Testis (tissue), 2 donors: ENCODE measurements at regions not wholly inside any gene's neighbourhood (a gene's known extent, or its start where the extent isn't known, plus 50 kb on each side); places are given as distances from the start of the nearest gene placed in this dataset.

ENCODE experiments used
- DNase-seq: peaks from one replicate; pipeline ENCODE4 v3.0.0-alpha.2; 2019
- H3K27ac ChIP-seq, 2 donors: fragments of 200-600 bp; sonication (generic); one replicate each; pipeline ENCODE4 v1.5.1; 2019
- H3K27me3 ChIP-seq: fragments of 200-600 bp; sonication (generic); one replicate; pipeline ENCODE4 v1.5.1; 2019
- H3K36me3 ChIP-seq: fragments of 200-600 bp; sonication (generic); one replicate; pipeline ENCODE4 v1.5.1; 2017; ENCODE audit warnings: low read depth; ENCODE audit errors: missing control alignments
- H3K4me1 ChIP-seq: fragments of 200-600 bp; sonication (generic); one replicate; pipeline ENCODE4 v1.5.1; 2019
- H3K4me3 ChIP-seq, 2 donors: fragments of 200-600 bp; sonication (generic); one replicate each; pipeline ENCODE4 v1.5.1; 2017 to 2019
- H3K9me3 ChIP-seq: fragments of 200-600 bp; sonication (generic); one replicate; pipeline ENCODE4 v1.5.1; 2017
- CTCF ChIP-seq, 3 experiments: fragments of 450-650 bp in 2 of 3; fragments of 200-600 bp in 1 of 3; sonication (generic) in 1 of 3; IDR thresholded peaks; one replicate each; pipeline ENCODE4 v1.5.1; 2016 to 2019; ENCODE audit warnings: antibody characterized with exemption in 3 of 3, mild to moderate bottlenecking in 2 of 3, moderate library complexity in 1 of 3
- POLR2A ChIP-seq: fragments of 450-650 bp; IDR thresholded peaks from one replicate; pipeline ENCODE4 v1.6.1; 2017; ENCODE audit warnings: antibody characterized with exemption, mild to moderate bottlenecking, moderate library complexity
- WGBS, 2 donors: methylation state at CpG; one replicate each; pipeline ENCODE4 v1.1.5; 2018; 5-methylcytosine and 5-hydroxymethylcytosine counted together
- intact Hi-C: fragments of 100-400 bp; cut with DNase I; formaldehyde crosslinking; loops from one replicate; pipeline ENCODE4 v1.15.1; 2023; ENCODE audit warnings: low total_unique reads

GRCh38 chr6:6752129-6752528, 163.6 kb downstream of the LY86 start:
- intact Hi-C loops, result no loop called here
- WGBS, 2 donors, result 67 to 83% methylated on average over 1 to 4 of the region's 4 CpGs
- no peaks in the 10 kb centered on the region for H3K36me3 ChIP-seq
- H3K27me3 ChIP-seq, result no peaks in the 10 kb centered on the region
- no peak overlapping the region for H3K27ac ChIP-seq
- peaks cover 40% of the 10 kb centered on the region for H3K4me1 ChIP-seq
- TF ChIP-seq CTCF (IDR thresholded peaks at IDR 0.05), result no peak
- no peak for TF ChIP-seq POLR2A
- H3K9me3 ChIP-seq, result no peaks in the 10 kb centered on the region
- no peak for DNase-seq
- no peak overlapping the region for H3K4me3 ChIP-seq

GRCh38 chr6:6753301-6753700, 164.8 kb downstream of the LY86 start:
- no peak overlapping the region for H3K4me3 ChIP-seq
- peaks cover 31% of the 10 kb centered on the region for H3K4me1 ChIP-seq
- no peak overlapping the region for H3K27ac ChIP-seq
- no peak for DNase-seq
- H3K9me3 ChIP-seq, result no peaks in the 10 kb centered on the region
- intact Hi-C loops, result no loop called here
- TF ChIP-seq POLR2A, result no peak
- TF ChIP-seq CTCF (IDR thresholded peaks at IDR 0.05), result no peak
- no peaks in the 10 kb centered on the region for H3K36me3 ChIP-seq
- no peaks in the 10 kb centered on the region for H3K27me3 ChIP-seq
- 94 to 98% methylated on average over 8 of the region's 8 CpGs for WGBS, 2 donors

- H3K9me3 ChIP-seq, result no peaks in the 10 kb centered on the region
- no peak overlapping the region for H3K4me3 ChIP-seq
- H3K27ac ChIP-seq, result no peak overlapping the region
- DNase-seq, result no peak
- H3K36me3 ChIP-seq, result no peaks in the 10 kb centered on the region
- intact Hi-C loops, result no loop called here
- no peak for TF ChIP-seq POLR2A
- TF ChIP-seq CTCF (IDR thresholded peaks at IDR 0.05), result no peak
- H3K27me3 ChIP-seq, result no peaks in the 10 kb centered on the region
- H3K4me1 ChIP-seq, result peaks cover 11% of the 10 kb centered on the region
- 72 to 78% methylated on average over 3 of the region's 3 CpGs for WGBS, 2 donors
These were observed 168.0 kb downstream of the LY86 start for GRCh38 chr6:6756526-6756925.

GRCh38 chr6:6758546-6758914, 170.0 kb downstream of the LY86 start:
- no peaks in the 10 kb centered on the region for H3K9me3 ChIP-seq
- 7 to 18% methylated on average over 3 of the region's 3 CpGs for WGBS, 2 donors
- H3K27me3 ChIP-seq, result no peaks in the 10 kb centered on the region
- H3K4me3 ChIP-seq, result no peak overlapping the region
- TF ChIP-seq POLR2A (no peak), CTCF (IDR thresholded peaks at IDR 0.05) (no peak)
- no peaks in the 10 kb centered on the region for H3K36me3 ChIP-seq
- H3K27ac ChIP-seq, result peak overlapping the region; percentile 1 to 25
- no peak for DNase-seq
- intact Hi-C loops, result no loop called here
- peaks cover 10% of the 10 kb centered on the region for H3K4me1 ChIP-seq

GRCh38 chr6:6758915-6759654, 170.6 kb downstream of the LY86 start:
- no peaks in the 10 kb centered on the region for H3K27me3 ChIP-seq
- H3K4me3 ChIP-seq, result peak overlapping the region; percentile 15 to 34
- H3K9me3 ChIP-seq, result no peaks in the 10 kb centered on the region
- no peaks in the 10 kb centered on the region for H3K36me3 ChIP-seq
- DNase-seq, result peak; percentile 80
- TF ChIP-seq CTCF (IDR thresholded peaks at IDR 0.05), result peak; percentile 48 to 67 (median 58)
- no peak for TF ChIP-seq POLR2A
- peaks cover 10% of the 10 kb centered on the region for H3K4me1 ChIP-seq
- WGBS, 2 donors, result 13 to 18% methylated on average over 15 to 22 of the region's 22 CpGs
- intact Hi-C loops, result no loop called here
- peak overlapping the region; percentile 25 to 56 for H3K27ac ChIP-seq
